ENCODE measurements at regions not wholly inside any gene's neighbourhood (a gene's known extent, or its start where the extent isn't known, plus 50 kb on each side); places are given as distances from the start of the nearest gene placed in this dataset.
"Not testable (repeated sequence)": the region's sequence is repeated elsewhere in the genome, so short reads cannot be mapped to it uniquely, and the experiment has no call there.

- Mint-ChIP-seq H3K9me3 (peaks cover 24% of the 10 kb centered on the region), H3K27me3 (no peaks in the 10 kb centered on the region), H3K4me1 (ENCODE audit: low read depth) (peaks cover 4% of the 10 kb centered on the region), H3K4me3 (no peak overlapping the region), H3K27ac (no peak overlapping the region), H3K36me3 (ENCODE audit: low read depth) (peaks cover 10% of the 10 kb centered on the region)
Observed at GRCh38 chr10:47158116-47159071, 141.6 kb upstream of the GDF10 start.

GRCh38 chr10:47159361-47160260, 140.4 kb upstream of the GDF10 start:
- Mint-ChIP-seq H3K4me3 (no peak overlapping the region), H3K4me1 (ENCODE audit: low read depth) (peaks cover 4% of the 10 kb centered on the region), H3K36me3 (ENCODE audit: low read depth) (peaks cover 7% of the 10 kb centered on the region), H3K27ac (no peak overlapping the region), H3K9me3 (peaks cover 19% of the 10 kb centered on the region), H3K27me3 (no peaks in the 10 kb centered on the region)

GRCh38 chr10:47160261-47160908, 139.6 kb upstream of the GDF10 start:
- Mint-ChIP-seq H3K4me3 (no peak overlapping the region), H3K27ac (no peak overlapping the region), H3K4me1 (ENCODE audit: low read depth) (peaks cover 12% of the 10 kb centered on the region), H3K27me3 (no peaks in the 10 kb centered on the region), H3K9me3 (peaks cover 14% of the 10 kb centered on the region), H3K36me3 (ENCODE audit: low read depth) (peaks cover 6% of the 10 kb centered on the region)

GRCh38 chr10:47160967-47161366, 139.0 kb upstream of the GDF10 start:
- Mint-ChIP-seq H3K9me3 (peaks cover 8% of the 10 kb centered on the region), H3K27me3 (no peaks in the 10 kb centered on the region), H3K36me3 (ENCODE audit: low read depth) (no peaks in the 10 kb centered on the region)

GRCh38 chr10:47161465-47161864, 138.5 kb upstream of the GDF10 start:
- Mint-ChIP-seq H3K27ac (no peak overlapping the region), H3K4me3 (no peak overlapping the region), H3K9me3 (peaks cover 5% of the 10 kb centered on the region), H3K4me1 (ENCODE audit: low read depth) (peaks cover 23% of the 10 kb centered on the region), H3K27me3 (no peaks in the 10 kb centered on the region), H3K36me3 (ENCODE audit: low read depth) (peaks cover under 1% of the 10 kb centered on the region)

More at GRCh38 chr10:47160967-47161366, 139.0 kb upstream of the GDF10 start:
- Mint-ChIP-seq H3K4me1 (ENCODE audit: low read depth) (peaks cover 18% of the 10 kb centered on the region), H3K27ac (no peak overlapping the region), H3K4me3 (no peak overlapping the region)

- H3K9me3 Mint-ChIP-seq, result peaks cover 3% of the 10 kb centered on the region
Observed at GRCh38 chr10:47164126-47164799, 135.7 kb upstream of the GDF10 start.

GRCh38 chr10:47164800-47165128, 135.2 kb upstream of the GDF10 start:
- Mint-ChIP-seq H3K4me3 (no peak overlapping the region), H3K4me1 (ENCODE audit: low read depth) (peaks cover 33% of the 10 kb centered on the region), H3K27ac (peak overlapping the region; percentile 88), H3K9me3 (peaks cover 3% of the 10 kb centered on the region), H3K27me3 (no peaks in the 10 kb centered on the region), H3K36me3 (ENCODE audit: low read depth) (peaks cover 4% of the 10 kb centered on the region)

More at GRCh38 chr10:47164126-47164799, 135.7 kb upstream of the GDF10 start:
- Mint-ChIP-seq H3K27me3 (no peaks in the 10 kb centered on the region), H3K27ac (no peak overlapping the region), H3K4me1 (ENCODE audit: low read depth) (peaks cover 28% of the 10 kb centered on the region), H3K36me3 (ENCODE audit: low read depth) (peaks cover 4% of the 10 kb centered on the region), H3K4me3 (no peak overlapping the region)

GRCh38 chr10:47165168-47165710, 134.8 kb upstream of the GDF10 start:
- H3K27ac Mint-ChIP-seq, result peak overlapping the region; percentile 88
- peak overlapping the region; percentile 67 for H3K4me3 Mint-ChIP-seq
- peaks cover 3% of the 10 kb centered on the region for H3K9me3 Mint-ChIP-seq
- H3K27me3 Mint-ChIP-seq, result no peaks in the 10 kb centered on the region
- peaks cover 33% of the 10 kb centered on the region for H3K4me1 Mint-ChIP-seq (ENCODE audit: low read depth)
- H3K36me3 Mint-ChIP-seq (ENCODE audit: low read depth), result peaks cover 4% of the 10 kb centered on the region

- H3K36me3 Mint-ChIP-seq (ENCODE audit: low read depth), result peaks cover 4% of the 10 kb centered on the region
- H3K4me1 Mint-ChIP-seq (ENCODE audit: low read depth), result peaks cover 33% of the 10 kb centered on the region
- no peaks in the 10 kb centered on the region for H3K27me3 Mint-ChIP-seq
Observed at GRCh38 chr10:47165711-47166404, 134.1 kb upstream of the GDF10 start.

GRCh38 chr10:47166405-47166777, 133.6 kb upstream of the GDF10 start:
- Mint-ChIP-seq H3K4me3 (peak overlapping the region; percentile 67), H3K27ac (peak overlapping the region; percentile 88), H3K9me3 (peaks cover 3% of the 10 kb centered on the region), H3K36me3 (ENCODE audit: low read depth) (peaks cover 4% of the 10 kb centered on the region), H3K4me1 (ENCODE audit: low read depth) (peaks cover 33% of the 10 kb centered on the region), H3K27me3 (no peaks in the 10 kb centered on the region)

More at GRCh38 chr10:47165711-47166404, 134.1 kb upstream of the GDF10 start:
- H3K4me3 Mint-ChIP-seq, result peak overlapping the region; percentile 67
- H3K27ac Mint-ChIP-seq, result peak overlapping the region; percentile 88
- peaks cover 3% of the 10 kb centered on the region for H3K9me3 Mint-ChIP-seq

- H3K27me3 Mint-ChIP-seq; H3K9me3 Mint-ChIP-seq; H3K27ac Mint-ChIP-seq; H3K36me3 Mint-ChIP-seq (ENCODE audit: low read depth); H3K4me3 Mint-ChIP-seq: not testable (repeated sequence)
- peaks cover 33% of the 10 kb centered on the region for H3K4me1 Mint-ChIP-seq (ENCODE audit: low read depth)
Observed at GRCh38 chr10:47166808-47167581, 133.0 kb upstream of the GDF10 start.

- H3K27ac Mint-ChIP-seq, result no peak overlapping the region
- no peaks in the 10 kb centered on the region for H3K27me3 Mint-ChIP-seq
- peaks cover 3% of the 10 kb centered on the region for H3K9me3 Mint-ChIP-seq
- peaks cover 4% of the 10 kb centered on the region for H3K36me3 Mint-ChIP-seq (ENCODE audit: low read depth)
- H3K4me1 Mint-ChIP-seq (ENCODE audit: low read depth), result peaks cover 33% of the 10 kb centered on the region
- H3K4me3 Mint-ChIP-seq, result no peak overlapping the region
Observed at GRCh38 chr10:47167591-47167990, 132.4 kb upstream of the GDF10 start.

GRCh38 chr10:47169581-47169980, 130.4 kb upstream of the GDF10 start:
- H3K27me3 Mint-ChIP-seq, result no peaks in the 10 kb centered on the region
- peaks cover 3% of the 10 kb centered on the region for H3K9me3 Mint-ChIP-seq
- peaks cover 29% of the 10 kb centered on the region for H3K4me1 Mint-ChIP-seq (ENCODE audit: low read depth)
- H3K4me3 Mint-ChIP-seq, result no peak overlapping the region
- no peak overlapping the region for H3K27ac Mint-ChIP-seq
- H3K36me3 Mint-ChIP-seq (ENCODE audit: low read depth), result peaks cover 4% of the 10 kb centered on the region

Measured in stimulated activated naive CD8-positive, alpha-beta T cell treated with anti-CD3 and anti-CD28 coated beads, Interleukin-15, Interleukin-2, amounts not matched to agents 100 ng/mL and 50 ng/mL, for 24 hours (primary cell).